GM12865 (cell line): ENCODE measurements at regions not wholly inside any gene's neighbourhood (a gene's known extent, or its start where the extent isn't known, plus 50 kb on each side); places are given as distances from the start of the nearest gene placed in this dataset.
"Not testable (repeated sequence)": the region's sequence is repeated elsewhere in the genome, so short reads cannot be mapped to it uniquely, and the experiment has no call there.

Experiments used
- DNase-seq: peaks from one replicate; pipeline ENCODE4 v3.0.0; 2010; ENCODE audit warnings: low read depth
- H3K4me3 ChIP-seq: 2 replicates; pipeline ENCODE4 v1.5.1; 2011; ENCODE audit warnings: mild to moderate bottlenecking, low read depth, low read length, control low read depth
- CTCF ChIP-seq: IDR thresholded peaks from 2 replicates; pipeline ENCODE4 v1.5.1; 2011; ENCODE audit warnings: low read length, control low read depth, low read depth, inconsistent platforms; ENCODE audit not compliant: insufficient read depth; ENCODE audit errors: missing control alignments

GRCh38 chr5:33091571-33092363, 349.0 kb upstream of the TARS1 start:
- H3K4me3 ChIP-seq: no peak overlapping the region
- no peak for DNase-seq
- TF ChIP-seq CTCF: no peak

GRCh38 chr5:33092719-33093118, 348.0 kb upstream of the TARS1 start:
- no peak for TF ChIP-seq CTCF
- H3K4me3 ChIP-seq: no peak overlapping the region
- no peak for DNase-seq

- DNase-seq: no peak
- H3K4me3 ChIP-seq: no peak overlapping the region
- TF ChIP-seq CTCF: no peak
Observed at GRCh38 chr5:33102551-33102950, 338.2 kb upstream of the TARS1 start.

- no peak for DNase-seq
- no peak overlapping the region for H3K4me3 ChIP-seq
- no peak for TF ChIP-seq CTCF
Observed at GRCh38 chr5:33105521-33105941, 335.2 kb upstream of the TARS1 start.

GRCh38 chr5:33110496-33110895, 330.3 kb upstream of the TARS1 start:
- DNase-seq, H3K4me3 ChIP-seq: not testable (repeated sequence)

- H3K4me3 ChIP-seq: no peak overlapping the region
- TF ChIP-seq CTCF: no peak
- no peak for DNase-seq
Observed at GRCh38 chr5:33114361-33114760, 326.4 kb upstream of the TARS1 start.

- no peak for TF ChIP-seq CTCF
- no peak overlapping the region for H3K4me3 ChIP-seq
- no peak for DNase-seq
Observed at GRCh38 chr5:33115467-33115866, 325.3 kb upstream of the TARS1 start.
